ENCODE measurements at regions not wholly inside any gene's neighbourhood (a gene's known extent, or its start where the extent isn't known, plus 50 kb on each side); places are given as distances from the start of the nearest gene placed in this dataset.

GRCh38 chr3:71885006-71885405, 100.1 kb upstream of the PROK2 start:
- no peak for DNase-seq

GRCh38 chr3:71881732-71882131, 96.8 kb upstream of the PROK2 start:
- no peak for DNase-seq

- DNase-seq = no peak
Observed at GRCh38 chr3:71881041-71881440, 96.1 kb upstream of the PROK2 start.

GRCh38 chr3:71879089-71879488, 94.1 kb upstream of the PROK2 start:
- DNase-seq = no peak

- DNase-seq = no peak
Observed at GRCh38 chr3:71876135-71877105, 91.5 kb upstream of the PROK2 start.

GRCh38 chr3:71875461-71875947, 90.6 kb upstream of the PROK2 start:
- peak; percentile 46 for DNase-seq

GRCh38 chr3:71874618-71875017, 89.7 kb upstream of the PROK2 start:
- DNase-seq = no peak

- no peak for DNase-seq
Observed at GRCh38 chr3:71873093-71873611, 88.2 kb upstream of the PROK2 start.

- DNase-seq = no peak
Observed at GRCh38 chr3:71872256-71872655, 87.3 kb upstream of the PROK2 start.

GRCh38 chr3:71870966-71871512, 86.1 kb upstream of the PROK2 start:
- no peak for DNase-seq

GRCh38 chr3:71868876-71869275, 83.9 kb upstream of the PROK2 start:
- DNase-seq = no peak

- DNase-seq = no peak
Observed at GRCh38 chr3:71865727-71866126, 80.8 kb upstream of the PROK2 start.

GRCh38 chr3:71863563-71864190, 78.7 kb upstream of the PROK2 start:
- no peak for DNase-seq

GRCh38 chr3:71862371-71863140, 77.6 kb upstream of the PROK2 start:
- DNase-seq = no peak

- no peak for DNase-seq
Observed at GRCh38 chr3:71859123-71859519, 74.2 kb upstream of the PROK2 start.

- DNase-seq = no peak
Observed at GRCh38 chr3:71858503-71859122, 73.7 kb upstream of the PROK2 start.

GRCh38 chr3:71857956-71858355, 73.0 kb upstream of the PROK2 start:
- no peak for DNase-seq

GRCh38 chr3:71854706-71855105, 69.8 kb upstream of the PROK2 start:
- no peak for DNase-seq

- DNase-seq = no peak
Observed at GRCh38 chr3:71854096-71854495, 69.1 kb upstream of the PROK2 start.

GRCh38 chr3:71851878-71852277, 66.9 kb upstream of the PROK2 start:
- DNase-seq = no peak

- no peak for DNase-seq
Observed at GRCh38 chr3:71850654-71851053, 65.7 kb upstream of the PROK2 start.

- no peak for DNase-seq
Observed at GRCh38 chr3:71849681-71850080, 64.7 kb upstream of the PROK2 start.

Data from NCI-H146 (cell line).